DND-41 (cell line): ENCODE measurements at regions not wholly inside any gene's neighbourhood (a gene's known extent, or its start where the extent isn't known, plus 50 kb on each side); places are given as distances from the start of the nearest gene placed in this dataset.

Experiments
- ATAC-seq: fragments of 200-7000 bp; cut with Tn5 transposase; 3 replicates; pipeline ENCODE4 v1.9.1; 2021; ENCODE audit warnings: low read depth; ENCODE audit not compliant: insufficient read depth
- DNase-seq: peaks from one replicate; pipeline ENCODE4 v3.0.0-alpha.2; 2020
- H2AFZ ChIP-seq: 2 replicates; pipeline ENCODE4 v1.6.0; 2012; ENCODE audit warnings: low read depth, low read length
- H3K27ac ChIP-seq: 2 replicates; pipeline ENCODE4 v1.5.1; 2012; ENCODE audit warnings: low read length, inconsistent platforms
- H3K27me3 ChIP-seq: fragments of 200-600 bp; sonication (generic); 2 replicates; pipeline ENCODE4 v1.6.0; 2012; ENCODE audit warnings: low read length, mild to moderate bottlenecking, inconsistent platforms; ENCODE audit not compliant: insufficient read depth, poor library complexity
- H3K36me3 ChIP-seq: 2 replicates; pipeline ENCODE4 v1.5.1; 2012; ENCODE audit warnings: low read length, inconsistent platforms; ENCODE audit not compliant: insufficient read depth
- H3K4me1 ChIP-seq: 2 replicates; pipeline ENCODE4 v1.5.1; 2012; ENCODE audit warnings: mild to moderate bottlenecking, low read length; ENCODE audit not compliant: insufficient read depth
- H3K4me2 ChIP-seq: 2 replicates; pipeline ENCODE4 v1.6.0; 2012; ENCODE audit warnings: mild to moderate bottlenecking, moderate library complexity, low read length, inconsistent platforms; ENCODE audit not compliant: insufficient read depth
- H3K4me3 ChIP-seq, 2 experiments: fragments of 200-600 bp in 1 of 2; shearing (Covaris generic) in 1 of 2; 2 replicates each; pipeline ENCODE4 v1.5.1; 2012 to 2016; ENCODE audit warnings: inconsistent platforms in 2 of 2, low read length in 2 of 2, mild to moderate bottlenecking in 2 of 2, low read depth in 1 of 2, moderate library complexity in 1 of 2
- H3K79me2 ChIP-seq: 2 replicates; pipeline ENCODE4 v1.6.0; 2012; ENCODE audit warnings: low read length, inconsistent platforms; ENCODE audit not compliant: insufficient read depth
- H3K9ac ChIP-seq: 2 replicates; pipeline ENCODE4 v1.6.0; 2012; ENCODE audit warnings: low read depth, mild to moderate bottlenecking, inconsistent platforms, low read length, moderate library complexity
- H3K9me3 ChIP-seq: 2 replicates; pipeline ENCODE4 v1.5.1; 2012; ENCODE audit warnings: low read length, moderate library complexity, mild to moderate bottlenecking, inconsistent platforms; ENCODE audit not compliant: insufficient read depth, severe bottlenecking
- H4K20me1 ChIP-seq: 2 replicates; pipeline ENCODE4 v1.6.0; 2012; ENCODE audit warnings: low read length; ENCODE audit not compliant: insufficient read depth
- CTCF ChIP-seq: IDR thresholded peaks from 2 replicates; pipeline ENCODE4 v1.5.1; 2012; ENCODE audit warnings: borderline replicate concordance, low read length, moderate library complexity, mild to moderate bottlenecking; ENCODE audit not compliant: poor library complexity, severe bottlenecking; ENCODE audit errors: extremely low read depth
- EZH2 ChIP-seq: IDR thresholded peaks from 3 replicates; pipeline ENCODE4 v1.6.1; 2012; ENCODE audit warnings: borderline replicate concordance, low read depth, mild to moderate bottlenecking, moderate library complexity, low read length, inconsistent platforms; ENCODE audit not compliant: severe bottlenecking

- TF ChIP-seq CTCF (no peak), EZH2 (no peak)
- H3K36me3 ChIP-seq: no peaks in the 10 kb centered on the region
- no peaks in the 10 kb centered on the region for H3K27me3 ChIP-seq
- no peaks in the 10 kb centered on the region for H4K20me1 ChIP-seq
- H3K9me3 ChIP-seq: no peaks in the 10 kb centered on the region
- no peak overlapping the region for H3K27ac ChIP-seq
- H2AFZ ChIP-seq: no peak overlapping the region
- H3K4me1 ChIP-seq: no peaks in the 10 kb centered on the region
- DNase-seq: no peak
- H3K4me2 ChIP-seq: no peak overlapping the region
- H3K9ac ChIP-seq: no peak overlapping the region
- H3K79me2 ChIP-seq: no peaks in the 10 kb centered on the region
- no peak overlapping the region for H3K4me3 ChIP-seq
- ATAC-seq: no peak
Observed at GRCh38 chr12:98351784-98352183, 163.6 kb upstream of the TMPO start.

GRCh38 chr12:98352218-98352811 is 163.1 kb upstream of the TMPO start:
- no peak for DNase-seq
- H2AFZ ChIP-seq: no peak overlapping the region
- H3K36me3 ChIP-seq: no peaks in the 10 kb centered on the region
- no peaks in the 10 kb centered on the region for H3K4me1 ChIP-seq
- H3K4me2 ChIP-seq: no peak overlapping the region
- ATAC-seq: no peak
- no peaks in the 10 kb centered on the region for H3K9me3 ChIP-seq
- no peaks in the 10 kb centered on the region for H3K27me3 ChIP-seq
- TF ChIP-seq CTCF (no peak), EZH2 (no peak)
- no peak overlapping the region for H3K27ac ChIP-seq
- no peak overlapping the region for H3K9ac ChIP-seq
- no peaks in the 10 kb centered on the region for H4K20me1 ChIP-seq
- H3K79me2 ChIP-seq: no peaks in the 10 kb centered on the region
- no peak overlapping the region for H3K4me3 ChIP-seq

- H3K27ac ChIP-seq: no peak overlapping the region
- H3K9ac ChIP-seq: no peak overlapping the region
- no peaks in the 10 kb centered on the region for H3K27me3 ChIP-seq
- no peak overlapping the region for H3K4me3 ChIP-seq
- TF ChIP-seq EZH2: no peak
- no peaks in the 10 kb centered on the region for H3K36me3 ChIP-seq
- no peak for DNase-seq
- H2AFZ ChIP-seq: no peak overlapping the region
- no peaks in the 10 kb centered on the region for H3K4me1 ChIP-seq
- H3K4me2 ChIP-seq: no peak overlapping the region
- ATAC-seq: no peak
- H3K9me3 ChIP-seq: no peaks in the 10 kb centered on the region
- H4K20me1 ChIP-seq: no peaks in the 10 kb centered on the region
- no peaks in the 10 kb centered on the region for H3K79me2 ChIP-seq
Observed at GRCh38 chr12:98352835-98353234, 162.6 kb upstream of the TMPO start.

GRCh38 chr12:98354520-98355035 is 160.8 kb upstream of the TMPO start:
- no peaks in the 10 kb centered on the region for H4K20me1 ChIP-seq
- no peaks in the 10 kb centered on the region for H3K4me1 ChIP-seq
- H3K27ac ChIP-seq: no peak overlapping the region
- DNase-seq: no peak
- no peak for TF ChIP-seq CTCF
- no peak for TF ChIP-seq EZH2
- H2AFZ ChIP-seq: no peak overlapping the region
- no peaks in the 10 kb centered on the region for H3K36me3 ChIP-seq
- ATAC-seq: no peak
- H3K27me3 ChIP-seq: no peaks in the 10 kb centered on the region
- no peak overlapping the region for H3K4me2 ChIP-seq
- H3K79me2 ChIP-seq: no peaks in the 10 kb centered on the region
- H3K9ac ChIP-seq: no peak overlapping the region
- H3K4me3 ChIP-seq: no peak overlapping the region
- no peaks in the 10 kb centered on the region for H3K9me3 ChIP-seq
